GM21723 (cell line): ENCODE measurements at regions not wholly inside any gene's neighbourhood (a gene's known extent, or its start where the extent isn't known, plus 50 kb on each side); places are given as distances from the start of the nearest gene placed in this dataset.
"Not testable (repeated sequence)": the region's sequence is repeated elsewhere in the genome, so short reads cannot be mapped to it uniquely, and the experiment has no call there.

Source experiments
- ATAC-seq: cut with Tn5 transposase; IDR thresholded peaks from one replicate; pipeline ENCODE4 v1.9.1; 2021; ENCODE audit warnings: mild to moderate bottlenecking, moderate library complexity; ENCODE audit not compliant: unreplicated experiment

DNA sequence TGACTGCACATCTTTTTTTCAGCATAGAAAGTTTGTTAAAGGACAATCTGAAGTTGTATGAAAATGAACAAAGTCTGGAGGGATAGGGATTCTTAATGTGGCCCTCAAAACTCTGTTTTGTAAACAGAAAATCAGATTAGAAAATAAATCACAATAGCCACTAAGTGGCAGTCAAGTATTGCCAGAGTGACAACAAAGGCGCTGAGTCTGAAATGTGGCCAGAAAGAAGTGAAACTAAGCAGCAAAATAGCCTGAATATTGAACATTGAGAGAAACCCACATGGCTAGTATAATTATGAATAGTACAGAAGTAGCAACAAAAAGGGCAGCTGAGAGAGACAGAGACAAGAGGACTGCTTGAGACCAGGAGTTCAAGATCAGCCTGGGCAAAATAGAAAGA lies 81.1 kb upstream of the CT45A1 start:
- peak; percentile 76 for ATAC-seq

- no peak for ATAC-seq
Observed at GRCh38 chrX:135639066-135639780, 74.2 kb upstream of the CT45A1 start.

DNA sequence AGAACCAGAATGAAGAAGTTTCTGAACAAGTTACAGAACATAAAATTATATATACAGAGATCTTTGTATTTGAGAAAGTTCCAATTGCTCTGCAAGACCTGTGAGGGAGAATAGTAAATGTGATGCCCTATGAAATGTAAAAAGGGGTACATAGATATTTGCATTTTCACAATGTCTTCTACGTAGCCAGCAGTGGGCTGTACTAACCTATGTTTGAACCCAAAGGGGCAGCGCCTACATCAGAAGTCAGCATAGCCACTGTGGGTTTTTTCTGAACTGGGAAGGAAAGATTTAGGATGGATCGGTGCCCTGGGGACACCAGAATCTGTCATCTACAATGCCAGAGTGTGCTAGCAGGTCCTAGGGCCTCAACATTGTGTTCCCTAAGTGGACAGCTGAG lies 69.5 kb upstream of the CT45A1 start:
- no peak for ATAC-seq

DNA sequence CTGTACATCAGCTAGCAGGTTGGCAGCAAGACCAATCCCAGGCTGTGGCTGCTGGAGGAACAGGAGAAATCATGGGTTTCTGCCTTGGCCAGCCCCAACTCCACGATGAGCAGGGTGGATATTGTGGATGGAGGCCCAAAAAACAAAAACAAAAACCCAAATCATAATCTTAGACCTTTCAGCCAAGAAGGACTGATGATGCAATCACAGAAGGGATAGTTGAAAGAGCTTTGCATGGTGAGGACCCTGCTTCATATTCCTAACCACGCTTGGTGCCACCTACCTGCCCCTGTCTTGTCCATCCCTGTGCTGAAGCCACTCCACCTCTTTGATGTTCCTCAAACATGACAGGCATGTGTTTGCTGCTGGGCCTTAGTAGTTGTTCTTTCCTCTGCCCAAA lies 68.8 kb upstream of the CT45A1 start:
- no peak for ATAC-seq

GRCh38 chrX:135649029-135649428 lies 64.4 kb upstream of the CT45A1 start:
- no peak for ATAC-seq

GRCh38 chrX:135649561-135649960 lies 63.9 kb upstream of the CT45A1 start:
- ATAC-seq: no peak

- ATAC-seq: no peak
Observed at GRCh38 chrX:135651647-135652295, 61.7 kb upstream of the CT45A1 start.

GRCh38 chrX:135652602-135653001 lies 60.8 kb upstream of the CT45A1 start:
- no peak for ATAC-seq

- ATAC-seq: not testable (repeated sequence)
Observed at GRCh38 chrX:135657952-135658654, 55.3 kb upstream of the CT45A1 start.
